H9 (cell line): ENCODE measurements at regions not wholly inside any gene's neighbourhood (a gene's known extent, or its start where the extent isn't known, plus 50 kb on each side); places are given as distances from the start of the nearest gene placed in this dataset.

ENCODE experiments used
- DNase-seq: peaks from one replicate; pipeline ENCODE4 v3.0.0-alpha.2; 2017
- H2AFZ ChIP-seq: one replicate; pipeline ENCODE4 v1.6.1; 2013; ENCODE audit warnings: mild to moderate bottlenecking, low read length, control low read depth, moderate library complexity
- H2AK5ac ChIP-seq: 2 replicates; pipeline ENCODE4 v1.6.1; 2013; ENCODE audit warnings: low read length, control low read depth, mixed read lengths; ENCODE audit not compliant: insufficient read length
- H2BK120ac ChIP-seq: one replicate; pipeline ENCODE4 v1.6.1; 2013; ENCODE audit warnings: low read depth, mild to moderate bottlenecking, low read length, control low read depth, inconsistent platforms; ENCODE audit not compliant: poor library complexity, severe bottlenecking
- H2BK12ac ChIP-seq: 2 replicates; pipeline ENCODE4 v1.6.1; 2013; ENCODE audit warnings: low read length, control low read depth, mixed read lengths, low read depth; ENCODE audit not compliant: insufficient read length
- H2BK15ac ChIP-seq: 2 replicates; pipeline ENCODE4 v1.6.1; 2013; ENCODE audit warnings: low read depth, low read length, control low read depth
- H2BK20ac ChIP-seq: one replicate; pipeline ENCODE4 v1.6.1; 2013; ENCODE audit warnings: low read depth, mild to moderate bottlenecking, low read length, control low read depth, inconsistent platforms; ENCODE audit not compliant: poor library complexity, severe bottlenecking
- H2BK5ac ChIP-seq: 2 replicates; pipeline ENCODE4 v1.6.1; 2013; ENCODE audit warnings: low read length, control low read depth, mixed read lengths; ENCODE audit not compliant: insufficient read length
- H3K14ac ChIP-seq: 2 replicates; pipeline ENCODE4 v1.6.1; 2013; ENCODE audit warnings: low read length, control low read depth; ENCODE audit not compliant: insufficient read depth
- H3K18ac ChIP-seq: 2 replicates; pipeline ENCODE4 v1.6.1; 2013; ENCODE audit warnings: low read depth, mild to moderate bottlenecking, mixed read lengths, low read length, control low read depth; ENCODE audit not compliant: insufficient read length
- H3K23ac ChIP-seq: 2 replicates; pipeline ENCODE4 v1.6.1; 2013; ENCODE audit warnings: low read length, control low read depth, mixed read lengths, low read depth; ENCODE audit not compliant: insufficient read length
- H3K23me2 ChIP-seq: 2 replicates; pipeline ENCODE4 v1.6.1; 2013; ENCODE audit warnings: low read depth, mild to moderate bottlenecking, mixed read lengths, low read length, control low read depth; ENCODE audit not compliant: insufficient read length, poor library complexity, severe bottlenecking
- H3K27ac ChIP-seq: 2 replicates; pipeline ENCODE4 v1.5.1; 2013; ENCODE audit warnings: low read length, control low read depth, mixed read lengths, low read depth; ENCODE audit not compliant: insufficient read length
- H3K27me3 ChIP-seq: 2 replicates; pipeline ENCODE4 v1.6.1; 2013; ENCODE audit warnings: low read length, control low read depth, inconsistent platforms; ENCODE audit not compliant: insufficient read depth
- H3K4ac ChIP-seq: 2 replicates; pipeline ENCODE4 v1.6.1; 2013; ENCODE audit warnings: low read depth, mild to moderate bottlenecking, control low read depth, inconsistent platforms, low read length, moderate library complexity
- H3K4me1 ChIP-seq: 2 replicates; pipeline ENCODE4 v1.6.1; 2013; ENCODE audit warnings: low read length, control low read depth, inconsistent platforms; ENCODE audit not compliant: insufficient read depth
- H3K4me2 ChIP-seq: 2 replicates; pipeline ENCODE4 v1.6.1; 2013; ENCODE audit warnings: low read length, control low read depth, mixed read lengths; ENCODE audit not compliant: insufficient read length, insufficient read depth
- H3K56ac ChIP-seq: 2 replicates; pipeline ENCODE4 v1.6.1; 2013; ENCODE audit warnings: low read depth, mild to moderate bottlenecking, mixed read lengths, low read length, control low read depth; ENCODE audit not compliant: insufficient read length
- H3K79me1 ChIP-seq: 2 replicates; pipeline ENCODE4 v1.6.1; 2013; ENCODE audit warnings: low read depth, mild to moderate bottlenecking, moderate library complexity, low read length, control low read depth, inconsistent platforms; ENCODE audit not compliant: insufficient read depth, poor library complexity, severe bottlenecking
- H3K79me2 ChIP-seq: 2 replicates; pipeline ENCODE4 v1.6.1; 2013; ENCODE audit warnings: low read length, control low read depth, inconsistent platforms; ENCODE audit not compliant: insufficient read depth
- H3K9ac ChIP-seq: 2 replicates; pipeline ENCODE4 v1.6.1; 2013; ENCODE audit warnings: low read length, control low read depth, mixed read lengths; ENCODE audit not compliant: insufficient read length; ENCODE audit errors: extremely low read depth
- H3K9me3 ChIP-seq: one replicate; pipeline ENCODE4 v1.6.1; 2013; ENCODE audit warnings: low read depth, low read length, inconsistent platforms; ENCODE audit not compliant: control insufficient read depth
- H3T11ph ChIP-seq: one replicate; pipeline ENCODE4 v1.6.1; 2013; ENCODE audit warnings: mild to moderate bottlenecking, low read length, control low read depth, inconsistent platforms
- H4K20me1 ChIP-seq: one replicate; pipeline ENCODE4 v1.6.1; 2013; ENCODE audit not compliant: control insufficient read depth, insufficient read length, insufficient read depth
- H4K5ac ChIP-seq: 2 replicates; pipeline ENCODE4 v1.6.1; 2013; ENCODE audit warnings: low read depth, mild to moderate bottlenecking, mixed read lengths, low read length, control low read depth; ENCODE audit not compliant: insufficient read length
- H4K8ac ChIP-seq: replicated peaks from 2 replicates; pipeline ENCODE4 v1.6.1; 2013; ENCODE audit warnings: low read length, control low read depth, mixed read lengths, low read depth; ENCODE audit not compliant: insufficient read length
- H4K91ac ChIP-seq: 2 replicates; pipeline ENCODE4 v1.6.1; 2013; ENCODE audit warnings: low read depth, mild to moderate bottlenecking, moderate library complexity, mixed read lengths, low read length, control low read depth; ENCODE audit not compliant: insufficient read length
- H3K27ac Mint-ChIP-seq, 3 experiments: 2 replicates in 2 of 3; 3 replicates in 1 of 3; pipeline ENCODE4 v1.8.0; 2020 to 2021; ENCODE audit warnings: mixed read lengths in 3 of 3, mild to moderate bottlenecking in 1 of 3, moderate library complexity in 1 of 3
- H3K27me3 Mint-ChIP-seq: 2 replicates; pipeline ENCODE4 v1.8.0; 2021; ENCODE audit warnings: low read depth, mild to moderate bottlenecking, moderate library complexity, mixed read lengths
- H3K36me3 Mint-ChIP-seq, 3 experiments: 2 replicates in 2 of 3; 3 replicates in 1 of 3; pipeline ENCODE4 v1.8.0; 2020 to 2021; ENCODE audit warnings: low read depth in 3 of 3, mixed read lengths in 3 of 3; ENCODE audit not compliant: insufficient read depth in 1 of 3
- H3K4me1 Mint-ChIP-seq, 2 experiments: 2 replicates each; pipeline ENCODE4 v1.8.0; 2020; ENCODE audit warnings: mixed read lengths in 2 of 2
- H3K4me3 Mint-ChIP-seq, 2 experiments: 2 replicates in 1 of 2; 3 replicates in 1 of 2; pipeline ENCODE4 v1.8.0; 2020 to 2021; ENCODE audit warnings: mild to moderate bottlenecking in 2 of 2, mixed read lengths in 2 of 2, moderate library complexity in 1 of 2
- H3K9me3 Mint-ChIP-seq, 2 experiments: 2 replicates in 1 of 2; 3 replicates in 1 of 2; pipeline ENCODE4 v1.8.0; 2020; ENCODE audit warnings: mild to moderate bottlenecking in 2 of 2, mixed read lengths in 2 of 2, moderate library complexity in 1 of 2
- CTCF ChIP-seq: fragments of 200-600 bp; sonication (generic); conservative IDR thresholded peaks from 3 replicates; pipeline ENCODE4 v1.8.0; 2021; ENCODE audit warnings: antibody characterized with exemption, mild to moderate bottlenecking
- WGBS: extraction: QIAGEN DNeasy Blood & Tissue Kit; methylation state at CpG from one replicate; pipeline ENCODE4 v1.1.7; 2013; ENCODE audit warnings: missing lambda C conversion rate, low lambda C conversion rate, mixed read lengths; ENCODE audit not compliant: insufficient read length; ENCODE audit errors: extremely low coverage; 5-methylcytosine and 5-hydroxymethylcytosine counted together

- no peak for DNase-seq
- H3K9me3 ChIP-seq: no peaks in the 10 kb centered on the region
- TF ChIP-seq CTCF: no peak
- no peaks in the 10 kb centered on the region for H3K23me2 ChIP-seq
- no CpG with 5 or more reads among the region's 7 CpGs for WGBS
- Mint-ChIP-seq H3K36me3 (no peaks in the 10 kb centered on the region), H3K27ac (no peak overlapping the region), H3K4me1 (peaks cover 2% of the 10 kb centered on the region in 2 experiments; a peak in 1 of 4 replicates), H3K4me3 (no peak overlapping the region), H3K27me3 (no peaks in the 10 kb centered on the region), H3K9me3 (no peaks in the 10 kb centered on the region)
- H2AFZ ChIP-seq: no peak overlapping the region
- no peak overlapping the region for H3K27ac ChIP-seq
- H4K20me1 ChIP-seq: no peaks in the 10 kb centered on the region
- H3K4ac ChIP-seq: no peak overlapping the region
- no peak overlapping the region for H4K8ac ChIP-seq
- no peak overlapping the region for H2BK5ac ChIP-seq
- no peak overlapping the region for H4K5ac ChIP-seq
- peak overlapping the region; percentile 22 for H3K18ac ChIP-seq
- no peaks in the 10 kb centered on the region for H3K4me1 ChIP-seq
- H2BK15ac ChIP-seq: no peak overlapping the region
- H3K79me2 ChIP-seq: peaks cover 2% of the 10 kb centered on the region; the same call in 1 of the 2 replicates
- H2AK5ac ChIP-seq: no peak overlapping the region
- H3K4me2 ChIP-seq: no peak overlapping the region
- no peaks in the 10 kb centered on the region for H3K79me1 ChIP-seq
- no peak overlapping the region for H2BK20ac ChIP-seq
- no peak overlapping the region for H4K91ac ChIP-seq
- H3K56ac ChIP-seq: no peak overlapping the region
- H3T11ph ChIP-seq: no peak overlapping the region
- no peak overlapping the region for H3K9ac ChIP-seq
- H2BK120ac ChIP-seq: no peak overlapping the region
- no peak overlapping the region for H3K23ac ChIP-seq
- no peaks in the 10 kb centered on the region for H3K27me3 ChIP-seq
- no peak overlapping the region for H2BK12ac ChIP-seq
- H3K14ac ChIP-seq: no peak overlapping the region
Measured at GRCh38 chr5:152838241-152838786, 433.2 kb upstream of the NMUR2 start.
